Activated CD4-positive, alpha-beta T cell treated with anti-CD3 and anti-CD28 coated beads, Interleukin-2, Interleukin-6, amounts not matched to agents 100 ng/mL and 50 ng/mL, durations not matched to agents 16 hours and 8 hours (primary cell): ENCODE measurements at regions not wholly inside any gene's neighbourhood (a gene's known extent, or its start where the extent isn't known, plus 50 kb on each side); places are given as distances from the start of the nearest gene placed in this dataset.
"Not testable (repeated sequence)": the region's sequence is repeated elsewhere in the genome, so short reads cannot be mapped to it uniquely, and the experiment has no call there.

Experiments
- DNase-seq: peaks from one replicate; pipeline ENCODE4 v3.0.0-alpha.2; 2020

DNA sequence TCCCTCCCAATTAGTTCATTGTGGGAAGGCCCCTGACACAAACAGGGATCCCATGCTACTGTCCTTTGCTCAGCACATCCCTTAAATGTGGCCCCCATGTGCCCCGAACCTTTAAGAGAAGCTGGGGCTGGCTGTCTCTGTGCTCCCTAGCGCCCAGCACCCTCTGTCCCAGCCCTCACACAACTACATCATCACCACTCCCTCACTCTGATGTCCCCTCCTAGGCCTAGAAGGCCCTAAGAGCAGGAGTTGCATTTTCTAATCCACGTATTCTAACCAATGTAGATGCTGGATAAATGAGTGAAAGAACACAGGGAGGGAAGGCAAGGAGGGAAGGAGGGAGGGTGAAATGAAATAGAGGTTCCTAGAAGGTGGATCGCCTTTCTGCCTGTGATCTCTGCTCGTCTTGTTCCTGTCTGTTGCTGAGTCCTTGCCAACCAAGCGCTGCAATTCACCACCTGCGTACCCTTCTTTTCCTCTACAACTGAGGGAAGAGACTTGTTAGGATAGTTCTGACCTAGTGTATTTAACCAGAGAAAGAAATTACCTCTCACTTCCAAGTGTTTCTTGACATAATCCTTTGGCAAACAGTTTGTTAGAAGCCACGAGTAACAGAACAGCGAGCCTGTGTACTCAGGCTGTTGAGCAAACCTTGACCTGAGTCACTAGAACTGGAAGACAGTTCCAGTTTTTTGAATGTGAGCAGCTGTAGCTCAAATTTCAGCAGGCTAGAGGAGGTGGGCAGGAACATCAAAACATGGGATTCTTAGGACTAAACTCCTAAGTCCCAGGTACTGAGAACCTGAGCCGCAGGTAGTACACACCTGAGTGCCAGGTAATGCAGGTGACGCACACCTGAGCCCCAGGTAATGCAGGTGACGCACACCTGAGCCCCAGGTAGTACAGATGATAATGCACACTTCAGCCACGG lies 181.5 kb upstream of the ID2 start:
- no peak for DNase-seq

DNA sequence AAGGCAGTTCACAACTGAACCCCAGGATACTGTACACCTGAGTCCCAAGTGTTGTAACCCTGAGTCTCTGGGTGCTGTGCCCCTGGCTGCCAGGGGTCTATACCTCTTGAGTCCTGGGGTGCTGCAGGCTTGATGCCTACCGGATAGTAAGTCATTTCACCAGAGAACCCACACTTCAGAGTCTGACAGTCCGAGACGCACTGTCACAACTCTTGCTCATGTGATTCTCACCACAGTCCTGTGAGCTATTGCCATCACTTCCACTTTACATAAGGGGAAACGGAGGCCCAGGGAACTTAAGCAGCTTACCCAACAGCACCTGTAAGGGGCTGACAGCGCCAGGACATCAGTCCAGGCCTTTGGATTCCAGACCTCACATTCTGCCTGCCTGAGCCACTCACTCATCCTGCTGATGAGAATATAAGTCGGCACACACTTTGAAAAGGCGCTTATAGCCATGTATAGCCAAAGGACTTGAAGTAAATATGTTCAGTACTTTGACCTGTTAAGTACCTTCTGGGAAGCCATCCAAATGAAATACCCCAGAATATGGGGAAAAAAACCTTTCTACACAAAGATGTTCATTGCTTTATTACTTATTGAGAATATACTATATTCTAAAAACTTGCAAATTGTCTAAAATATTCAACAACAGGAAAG lies 180.7 kb upstream of the ID2 start:
- no peak for DNase-seq

DNA sequence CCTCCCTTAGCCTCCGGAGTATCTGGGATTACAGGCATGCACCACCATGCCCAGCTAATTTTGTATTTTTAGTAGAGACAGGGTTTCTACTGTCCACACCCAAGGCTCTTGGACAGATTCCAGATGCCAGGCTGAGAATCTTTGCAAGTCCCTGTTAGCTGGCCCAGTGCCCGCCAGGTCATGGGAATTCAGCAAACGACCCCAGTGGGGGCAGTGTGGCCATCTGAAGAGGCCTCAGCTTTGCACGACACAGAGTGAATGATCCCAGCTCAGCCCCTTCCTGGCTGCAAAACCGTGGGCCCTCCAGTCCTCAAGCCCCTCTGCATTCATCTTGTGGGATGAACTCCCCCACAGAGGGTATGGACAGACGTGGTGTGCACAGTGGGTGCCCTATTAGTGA lies 179.5 kb upstream of the ID2 start:
- DNase-seq = no peak

DNA sequence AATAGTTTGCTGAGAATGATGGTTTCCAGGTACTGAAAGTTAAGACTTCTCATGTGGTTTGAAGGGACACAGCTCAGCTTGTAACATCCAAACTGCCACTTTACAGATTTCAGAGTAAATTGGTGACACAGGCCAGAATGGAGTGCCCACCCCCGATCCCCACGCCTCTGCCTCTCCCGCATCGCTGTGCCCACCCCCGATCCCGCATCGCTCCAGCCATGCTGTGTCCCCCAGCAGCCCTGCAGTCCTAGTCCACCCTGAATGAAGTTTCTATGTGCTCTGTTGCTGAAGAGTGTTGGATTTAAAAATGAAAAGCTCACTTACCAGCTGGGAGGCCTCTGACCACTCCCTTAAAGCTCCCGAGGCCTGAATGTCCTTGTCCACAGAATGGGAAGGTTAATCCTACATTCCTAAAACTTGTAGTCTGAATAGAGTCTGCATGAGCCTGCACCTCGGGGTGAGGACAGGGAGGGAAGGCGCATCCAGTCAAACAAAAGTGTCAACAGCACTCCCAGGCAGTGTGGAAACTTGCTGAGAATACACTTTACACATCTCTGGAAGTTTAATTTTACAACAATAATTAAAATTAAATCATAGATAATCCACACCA lies 176.4 kb upstream of the ID2 start:
- DNase-seq = no peak

DNA sequence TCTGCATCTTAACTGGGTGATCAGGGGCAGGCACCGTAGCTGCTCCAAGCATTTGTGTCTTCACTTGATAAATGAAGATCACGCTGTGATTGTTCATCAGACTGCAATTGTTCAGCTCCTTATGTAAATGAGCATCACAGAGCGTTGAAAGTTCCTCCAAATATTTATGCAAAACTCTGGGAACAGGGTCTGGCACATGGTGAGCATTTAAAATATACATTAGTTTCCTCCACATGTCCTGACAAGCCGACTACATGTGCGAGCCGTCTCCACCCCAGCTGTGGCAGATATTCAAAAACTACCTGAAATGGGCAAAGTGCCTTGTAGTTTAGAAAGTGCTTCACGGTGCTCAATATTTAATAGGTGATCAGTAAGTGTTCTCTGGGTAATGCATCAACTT lies 175.1 kb upstream of the ID2 start:
- DNase-seq = no peak

DNA sequence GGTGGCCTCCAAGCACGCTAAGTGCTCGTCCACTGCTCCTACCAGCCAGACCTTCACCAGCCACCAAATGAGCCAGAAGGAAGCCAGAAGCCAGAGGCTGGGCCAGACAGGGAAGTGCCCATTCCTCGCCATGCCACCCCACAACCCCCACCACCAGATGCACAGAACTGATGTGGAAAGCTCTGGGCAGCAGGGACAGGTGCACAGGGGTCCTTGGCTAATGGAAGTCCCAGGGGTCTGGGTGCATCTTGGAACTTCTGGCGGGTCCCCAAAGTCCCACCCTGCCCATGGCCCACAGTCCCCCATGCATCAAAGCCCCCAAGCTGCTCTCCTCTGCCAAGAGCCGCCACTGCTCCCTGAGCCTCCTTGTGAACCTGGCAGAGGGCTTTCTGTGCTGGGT lies 173.1 kb upstream of the ID2 start:
- DNase-seq = no peak

DNA sequence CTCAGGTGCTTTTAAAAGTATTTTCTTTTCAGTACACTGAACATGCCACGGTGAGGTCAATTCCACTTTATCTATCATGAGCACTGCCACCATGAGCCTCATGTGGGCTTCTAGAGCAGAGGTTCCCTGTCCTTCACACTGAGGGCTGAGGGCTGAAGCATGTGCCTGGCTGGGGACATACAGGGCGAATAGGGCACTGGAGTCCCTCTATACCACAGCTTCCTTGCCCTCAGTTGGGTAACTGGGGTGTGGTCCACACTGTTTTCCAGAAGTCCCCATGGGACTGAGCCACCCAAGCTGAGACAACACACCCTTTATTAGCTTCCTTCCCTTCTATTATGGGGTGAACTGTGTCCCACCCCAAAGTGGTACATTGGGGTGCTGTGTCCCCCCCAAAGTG lies 172.2 kb upstream of the ID2 start:
- no peak for DNase-seq

DNA sequence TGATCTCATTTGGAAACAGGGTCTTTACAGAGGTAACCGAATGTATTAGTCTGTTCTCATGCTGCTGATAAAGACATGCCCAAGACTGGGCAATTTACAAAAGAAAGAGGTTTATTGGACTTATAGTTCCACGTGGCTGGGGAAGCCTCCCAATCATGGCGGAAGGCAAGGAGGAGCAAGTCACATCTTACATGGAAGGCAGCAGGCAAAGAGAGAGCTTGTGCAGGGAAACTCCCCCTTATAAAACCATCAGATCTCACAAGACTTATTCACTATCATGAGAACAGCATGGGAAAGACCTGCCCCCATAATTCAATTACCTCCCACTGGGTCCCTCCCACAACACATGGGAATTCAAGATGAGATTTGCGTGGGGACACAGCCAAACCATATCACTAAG lies 171.8 kb upstream of the ID2 start:
- not testable (repeated sequence) for DNase-seq

DNA sequence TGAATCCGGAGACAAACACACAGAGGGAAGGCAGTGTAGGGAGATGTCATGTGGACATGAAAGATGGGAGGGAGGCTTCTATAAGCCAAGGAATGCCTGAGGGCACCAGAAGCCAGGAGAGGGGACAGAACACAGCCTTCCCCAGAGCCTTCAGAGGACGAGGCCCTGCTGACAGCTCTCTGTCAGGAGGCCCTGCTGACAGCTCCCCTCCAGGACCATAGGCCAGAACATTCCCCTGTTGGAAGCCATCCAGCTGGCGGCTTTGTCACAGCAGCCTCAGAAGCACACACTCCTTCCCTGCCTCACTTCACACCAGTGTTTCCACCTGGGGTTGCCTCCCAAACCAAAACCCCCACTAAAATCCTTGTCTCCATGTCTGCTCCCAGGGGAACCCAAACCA lies 171.3 kb upstream of the ID2 start:
- DNase-seq = no peak

DNA sequence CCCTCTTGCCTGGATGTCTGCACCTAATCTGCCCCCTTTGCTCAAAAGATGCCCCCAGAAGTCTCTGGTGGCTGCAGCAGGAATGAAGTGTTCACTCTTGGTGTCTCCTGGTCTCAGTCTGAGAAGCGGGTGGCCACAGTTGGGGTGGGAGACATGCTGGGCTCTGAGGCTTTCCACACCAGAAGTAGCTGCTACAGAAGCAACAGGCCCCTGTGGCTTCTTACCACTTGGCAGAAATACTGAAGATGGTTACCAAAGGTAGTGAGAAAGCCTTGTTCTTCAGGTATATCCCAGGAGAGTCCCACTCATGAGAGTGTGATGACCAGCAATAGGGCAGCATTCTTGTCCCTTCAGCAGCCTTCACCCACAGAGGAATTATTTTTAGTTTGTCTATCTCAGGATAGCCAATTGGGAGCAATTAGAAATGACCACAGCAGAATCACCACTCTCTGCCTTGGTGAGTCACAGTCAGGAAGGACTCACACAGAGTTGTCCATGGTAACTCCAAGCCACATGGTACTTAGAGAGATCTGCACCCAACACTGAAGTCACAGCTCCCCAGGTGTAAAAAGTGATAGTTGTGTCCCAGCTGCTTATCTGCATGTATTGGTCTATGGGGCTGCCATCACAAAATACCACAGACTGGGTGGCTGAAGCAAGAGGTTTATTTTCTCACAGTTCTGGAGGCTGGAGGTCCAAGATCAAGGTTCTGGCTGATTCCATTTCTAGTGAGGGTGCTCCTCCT lies 169.8 kb upstream of the ID2 start:
- no peak for DNase-seq

DNA sequence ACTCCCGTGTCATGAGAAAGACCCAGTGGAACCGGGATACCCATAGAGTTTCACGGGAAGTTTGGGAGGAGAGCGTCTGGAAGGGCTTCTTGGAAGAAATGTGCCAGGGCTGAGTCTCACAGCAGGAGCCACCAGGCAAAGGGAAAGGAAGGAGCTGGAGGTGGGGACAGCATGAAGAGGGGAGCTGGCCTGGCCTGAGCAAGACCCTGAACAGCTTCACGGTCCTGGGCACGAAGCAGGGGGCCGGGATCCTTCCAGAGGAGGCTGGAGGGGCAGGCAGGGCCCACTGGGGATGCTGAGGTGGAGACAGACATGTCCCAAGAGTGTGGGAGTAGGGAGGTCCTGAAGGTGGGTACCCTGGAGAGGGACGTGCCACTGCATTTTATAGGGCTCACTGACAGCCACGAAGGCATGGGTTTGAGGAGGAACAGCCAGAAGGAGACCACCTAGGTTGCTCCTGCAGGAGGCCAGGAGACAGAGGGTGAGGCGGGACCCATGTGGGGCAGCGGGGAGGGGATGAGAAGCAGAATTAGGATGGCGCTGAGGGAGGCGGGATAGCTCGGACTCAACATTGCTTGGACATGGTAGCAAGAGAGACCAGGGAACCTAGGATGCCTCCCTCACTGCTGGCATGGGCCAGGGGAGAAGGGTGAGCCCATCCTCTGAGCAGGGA lies 168.1 kb upstream of the ID2 start:
- DNase-seq = no peak

DNA sequence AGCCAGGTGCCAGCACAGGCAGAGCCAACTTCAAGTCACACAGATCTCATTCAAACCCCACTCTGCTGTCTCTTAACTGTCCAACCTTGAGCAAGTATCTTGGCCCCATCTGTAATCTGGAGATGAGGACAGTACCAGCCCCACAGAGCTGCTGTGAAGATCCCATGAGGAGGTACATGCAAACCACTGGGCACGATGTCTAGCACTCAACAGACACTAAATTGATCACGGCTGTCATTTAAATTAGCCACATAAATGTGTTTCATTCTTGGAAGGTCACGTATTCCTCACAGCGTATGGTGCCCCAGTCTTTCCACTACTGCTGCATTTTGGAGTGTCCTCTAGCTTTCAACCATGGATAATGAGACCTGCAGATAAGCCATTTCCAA lies 167.6 kb upstream of the ID2 start:
- DNase-seq = no peak

DNA sequence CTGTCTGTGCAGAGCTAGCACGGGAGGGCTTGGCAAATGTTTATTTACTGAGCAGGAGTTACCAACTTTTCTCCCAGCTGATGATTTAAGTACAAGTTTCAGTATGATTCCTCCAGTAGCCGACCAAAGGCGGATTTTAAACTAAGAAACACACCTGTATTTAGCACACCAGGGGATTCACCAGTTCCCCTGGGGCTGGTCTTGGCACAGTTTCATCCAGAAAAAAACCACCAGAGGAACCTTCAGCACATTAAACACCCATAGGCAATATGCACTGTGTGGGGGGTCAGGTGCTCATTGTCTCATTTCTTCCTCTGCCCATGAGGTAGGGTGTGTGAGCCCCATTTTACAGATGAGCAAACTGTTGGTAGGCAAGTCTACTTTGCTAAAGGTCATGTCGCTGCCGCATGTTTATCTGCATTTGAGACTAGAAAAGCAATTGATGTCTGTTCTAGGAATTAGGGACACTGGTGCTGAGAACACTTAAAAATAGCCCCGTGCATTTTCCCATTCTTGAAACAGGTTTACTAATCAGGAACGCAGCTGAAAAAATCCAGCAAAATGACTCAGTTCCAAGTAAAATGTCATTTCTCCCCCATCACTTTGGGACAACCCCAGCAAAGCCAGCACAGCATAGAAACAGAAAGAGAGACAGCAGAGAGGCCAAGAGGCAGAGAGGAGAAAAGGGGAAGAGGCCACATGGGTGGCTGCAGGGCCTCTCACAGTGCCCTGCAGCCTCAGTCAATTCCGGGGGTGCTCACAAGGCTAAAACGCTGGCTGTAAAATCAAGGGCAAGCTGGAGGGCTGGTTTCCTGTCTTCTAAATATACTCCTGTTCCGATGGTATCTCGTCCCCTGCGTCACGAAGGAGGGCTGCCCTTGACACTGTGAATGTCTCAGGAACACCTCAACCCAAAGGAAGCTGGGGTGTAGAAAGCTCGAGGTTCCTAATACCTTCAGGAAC lies 166.8 kb upstream of the ID2 start:
- peak; percentile 74 for DNase-seq

DNA sequence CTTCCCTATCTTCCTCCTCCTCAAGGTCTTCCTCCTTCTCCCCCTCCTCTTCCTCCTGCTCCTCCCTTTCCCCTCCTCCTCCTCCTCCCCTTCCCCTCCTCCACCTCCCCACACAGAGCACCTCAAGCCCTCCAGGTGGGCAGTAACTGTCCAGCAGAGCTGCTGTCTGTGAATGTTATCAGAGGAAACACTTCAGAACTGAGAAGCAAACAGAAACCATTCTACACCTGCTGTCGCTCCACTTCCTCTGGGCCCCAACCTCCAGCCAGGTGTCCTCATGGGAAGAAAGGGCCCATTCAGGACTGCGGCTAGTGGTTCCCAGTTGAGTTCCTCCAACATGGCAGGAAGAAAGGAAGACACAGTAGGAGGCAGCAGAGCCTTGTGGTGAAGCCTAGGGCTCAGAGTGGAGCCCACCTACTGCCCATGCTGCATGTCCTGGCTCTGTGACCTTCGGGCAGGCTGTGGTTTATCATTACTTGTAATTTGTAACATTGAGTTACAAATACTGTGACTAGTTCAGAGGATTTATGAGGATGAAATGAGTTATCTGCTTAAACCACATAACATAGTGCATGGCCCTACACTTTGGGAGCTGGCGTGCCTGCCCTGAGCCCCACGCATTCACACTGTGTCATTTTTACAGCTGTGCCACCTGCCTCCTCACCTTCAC lies 165.9 kb upstream of the ID2 start:
- peak; percentile 49 for DNase-seq

DNA sequence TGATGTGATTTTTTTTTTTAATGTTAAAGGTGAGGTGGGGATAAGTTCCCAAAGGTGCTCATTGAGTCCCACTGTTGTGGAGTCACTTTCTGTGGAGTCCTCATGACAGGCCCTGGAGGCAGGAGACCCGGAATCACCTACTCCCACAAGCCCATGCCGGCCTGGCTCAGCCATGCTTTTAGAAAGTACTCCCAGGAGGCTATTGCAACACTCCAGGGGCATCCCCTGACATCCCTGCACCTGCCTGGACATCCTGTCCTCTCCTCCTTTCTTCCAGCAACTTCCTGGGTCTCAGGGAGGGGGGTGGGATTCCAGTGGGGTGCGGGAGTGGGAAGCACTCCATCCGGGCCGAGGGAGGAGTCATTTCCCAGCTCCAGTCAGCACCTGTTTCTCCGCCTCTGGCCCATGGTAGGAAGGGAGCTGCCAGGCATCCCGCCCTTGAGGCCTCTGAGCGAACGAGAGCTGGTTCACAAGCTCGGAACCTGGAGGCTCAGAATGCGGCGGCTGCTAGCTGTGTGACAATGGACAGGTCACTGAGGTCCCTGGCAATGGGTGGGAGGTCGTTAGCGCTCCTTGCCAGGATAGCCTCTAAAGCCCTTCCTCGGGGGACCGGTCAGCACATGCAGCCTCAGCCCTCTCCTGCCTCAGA lies 163.9 kb upstream of the ID2 start:
- DNase-seq = no peak

DNA sequence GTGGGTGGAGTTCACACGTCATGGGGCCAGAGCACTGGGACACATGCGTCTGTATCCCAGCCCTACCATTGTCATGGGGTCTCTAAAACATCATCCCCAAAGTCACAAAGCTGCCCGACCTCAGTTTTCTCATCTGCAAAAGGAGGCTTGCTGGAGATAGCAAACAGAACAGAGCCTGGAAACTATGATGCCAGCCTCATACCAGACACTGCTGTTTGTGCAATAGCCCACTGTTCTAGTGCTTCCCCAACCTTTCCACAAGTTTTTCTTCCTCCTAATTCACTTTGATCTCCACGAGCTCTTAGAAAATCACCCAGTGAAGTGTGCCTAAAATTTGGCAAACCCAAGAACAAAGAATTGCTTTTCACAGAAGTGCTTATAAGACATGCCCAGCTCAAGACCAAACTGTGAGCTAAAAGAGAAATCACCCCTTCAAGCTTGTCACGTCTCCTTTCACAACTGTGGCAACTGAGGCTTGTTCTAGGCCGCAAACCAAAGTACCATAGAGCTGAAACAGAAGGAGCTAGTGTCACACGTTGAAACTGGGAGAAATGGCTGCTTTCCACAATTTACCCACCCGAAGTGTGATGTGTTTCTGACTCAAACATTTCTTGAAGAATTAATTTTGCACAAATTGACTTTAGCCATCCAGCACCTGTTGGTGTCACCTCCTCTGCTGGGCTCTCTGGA lies 162.7 kb upstream of the ID2 start:
- DNase-seq = no peak

DNA sequence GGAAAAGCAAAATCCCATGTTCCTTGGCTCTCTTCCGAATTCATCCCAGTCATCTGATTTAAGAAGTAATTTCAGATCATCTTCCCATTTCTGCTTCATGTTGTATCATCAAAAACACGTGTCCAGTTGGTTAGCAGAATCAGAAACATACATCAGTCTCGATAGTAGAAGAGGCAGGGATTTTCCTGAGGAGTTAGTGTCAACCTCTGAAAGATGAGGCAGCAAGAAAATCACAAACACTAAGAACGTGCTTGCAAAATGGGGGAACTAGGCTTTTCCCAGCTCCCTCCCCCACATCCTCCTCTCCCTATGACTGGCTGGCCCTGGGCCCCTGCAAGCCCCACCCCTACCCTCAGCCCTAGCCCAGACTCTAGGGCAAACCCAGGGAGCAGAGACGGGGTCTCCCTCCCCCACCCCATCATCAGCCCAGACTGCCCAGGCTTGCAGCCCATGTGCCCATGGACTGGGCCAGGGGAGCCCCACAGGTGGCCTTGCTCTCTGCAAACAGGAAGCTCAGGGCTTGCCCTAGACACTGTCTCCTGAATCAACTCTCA lies 161.0 kb upstream of the ID2 start:
- peak; percentile 50 for DNase-seq

DNA sequence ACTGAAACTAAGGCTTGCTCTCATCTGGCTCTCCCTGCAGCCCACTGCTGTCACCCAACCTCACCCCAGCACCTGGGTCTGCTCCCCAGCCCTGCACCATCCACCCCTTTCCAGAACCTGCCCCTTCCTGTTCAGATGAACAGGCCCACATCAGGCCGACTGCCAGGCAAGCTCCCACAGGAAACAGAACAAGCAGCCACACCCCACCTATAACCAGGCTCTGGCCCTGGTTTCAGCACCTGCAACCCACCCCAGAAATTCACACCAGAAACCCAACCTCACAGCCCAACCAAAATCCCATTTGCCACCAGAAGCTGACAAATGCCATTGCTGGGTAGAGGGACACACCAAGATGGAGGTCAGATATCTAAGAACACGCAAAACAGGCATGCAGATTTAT lies 159.2 kb upstream of the ID2 start:
- DNase-seq = no peak

DNA sequence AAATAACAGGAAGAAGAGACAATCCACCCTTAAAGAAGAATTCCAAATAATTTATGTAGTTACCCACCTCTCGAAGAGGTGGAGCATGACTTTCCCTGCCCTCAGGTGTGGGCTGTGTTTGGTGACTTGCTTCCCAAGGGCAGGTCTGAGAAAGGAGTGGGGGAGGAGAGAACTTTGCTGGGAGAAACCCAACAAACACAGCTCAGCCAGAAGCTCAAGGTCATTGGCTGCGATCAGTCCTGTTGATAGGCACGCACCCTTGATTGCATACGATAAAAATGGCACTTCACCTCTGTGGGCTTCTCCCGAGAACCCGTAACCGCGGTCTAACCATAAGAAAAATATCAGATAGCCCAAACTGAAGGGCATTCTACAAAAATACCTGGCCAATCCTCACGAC lies 157.5 kb upstream of the ID2 start:
- no peak for DNase-seq

DNA sequence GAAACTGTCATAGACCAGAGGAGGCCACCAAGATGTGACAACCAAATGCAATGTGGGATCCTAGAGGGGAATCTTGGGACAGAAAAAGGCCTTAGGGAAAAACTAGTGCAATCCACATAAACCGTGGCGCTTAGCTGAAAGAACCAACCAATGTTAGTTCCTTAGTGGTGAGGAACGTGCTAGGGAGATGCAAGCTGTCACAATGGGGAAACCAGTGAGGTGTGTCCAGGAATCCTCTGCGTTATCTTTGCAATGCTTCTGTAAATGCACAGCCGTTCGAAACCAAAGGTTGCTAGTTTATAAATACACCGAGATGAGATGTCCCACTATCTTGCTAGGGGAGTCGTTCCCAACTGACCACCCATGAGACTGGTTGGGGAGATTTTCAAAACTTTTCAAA lies 157.0 kb upstream of the ID2 start:
- no peak for DNase-seq
